ENCODE measurements at regions not wholly inside any gene's neighbourhood (a gene's known extent, or its start where the extent isn't known, plus 50 kb on each side); places are given as distances from the start of the nearest gene placed in this dataset.
"Not testable (repeated sequence)": the region's sequence is repeated elsewhere in the genome, so short reads cannot be mapped to it uniquely, and the experiment has no call there.

DNA sequence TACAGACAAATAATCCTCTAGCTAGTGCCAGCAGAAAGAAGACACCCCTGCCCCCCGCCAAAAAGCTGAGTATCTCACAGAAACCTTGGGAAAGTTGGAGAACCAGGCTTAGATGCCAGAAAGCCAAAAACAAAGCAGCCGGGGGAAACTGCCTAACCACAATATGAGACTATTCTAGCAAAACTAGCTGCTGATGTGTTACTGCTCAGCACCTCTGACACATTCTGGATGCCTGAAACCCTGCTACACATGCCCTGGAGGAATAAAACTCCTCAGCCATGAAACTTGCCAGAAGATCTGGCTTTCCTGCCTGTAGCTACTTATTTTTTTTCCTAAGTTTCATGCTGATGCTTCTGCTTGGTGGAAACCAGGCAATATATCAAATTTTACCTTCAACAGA lies 122.7 kb upstream of the GCFC2 start (continued):
- TF ChIP-seq FOXM1 (IDR thresholded peaks at IDR 0.05; ENCODE audit: low read depth) (no peak), TEAD4 (IDR thresholded peaks at IDR 0.05; ENCODE audit: borderline replicate concordance, insufficient read depth) (no peak)

DNA sequence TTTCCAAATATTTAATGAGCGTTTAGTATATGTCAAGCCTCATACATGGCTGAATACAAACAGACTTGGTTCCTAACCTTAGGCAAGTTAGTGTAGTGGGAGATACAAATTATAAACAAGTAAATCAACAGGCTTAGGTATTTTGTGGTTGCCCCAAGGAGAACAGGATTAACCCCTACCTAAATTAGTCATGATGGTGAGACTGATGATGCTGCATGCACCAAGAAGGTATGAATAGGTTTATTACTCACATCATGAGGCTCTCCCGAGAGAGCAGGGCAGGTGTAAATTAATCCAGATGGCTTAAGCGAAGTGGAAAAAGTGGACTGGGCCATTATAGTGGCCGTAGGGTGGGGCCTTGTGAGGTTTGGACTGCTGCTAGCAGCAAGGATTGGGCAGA lies 118.1 kb upstream of the GCFC2 start:
- Histone ChIP-seq H3K9me3 (peaks cover under 1% of the 10 kb centered on the region; the same call in 1 of the 2 replicates), H3K27ac (ENCODE audit: low read depth in 2 of 2, low read length in 1 of 2) (no peak overlapping the region), H3K27me3 (ENCODE audit: insufficient read depth) (no peaks in the 10 kb centered on the region), H2AFZ (ENCODE audit: low read depth) (no peak overlapping the region), H4K20me1 (ENCODE audit: insufficient read depth) (no peaks in the 10 kb centered on the region), H3K4me1 (ENCODE audit: control insufficient read depth in 1 of 2, insufficient read depth in 2 of 2, low read depth in 1 of 2, low read length in 1 of 2) (no peaks in the 10 kb centered on the region; a peak in 1 of 4 replicates), H3K79me2 (ENCODE audit: insufficient read depth) (no peaks in the 10 kb centered on the region), H3K9me2 (no peaks in the 10 kb centered on the region), H3K4me2 (no peak overlapping the region), H3F3A (replicated peaks; ENCODE audit: insufficient read depth) (no peaks in the 10 kb centered on the region), H3K9ac (no peak overlapping the region), H3K36me3 (replicated peaks in 1 of 2; ENCODE audit: control insufficient read depth in 1 of 2, insufficient read depth in 2 of 2, low read length in 1 of 2) (no peaks in the 10 kb centered on the region), H3K4me3 (ENCODE audit: low read depth in 2 of 2, low read length in 1 of 2) (no peak overlapping the region)
- DNase-seq: no peak
- CTCF ChIA-PET: no interaction called here
- TF ChIP-seq, protein P1, sequence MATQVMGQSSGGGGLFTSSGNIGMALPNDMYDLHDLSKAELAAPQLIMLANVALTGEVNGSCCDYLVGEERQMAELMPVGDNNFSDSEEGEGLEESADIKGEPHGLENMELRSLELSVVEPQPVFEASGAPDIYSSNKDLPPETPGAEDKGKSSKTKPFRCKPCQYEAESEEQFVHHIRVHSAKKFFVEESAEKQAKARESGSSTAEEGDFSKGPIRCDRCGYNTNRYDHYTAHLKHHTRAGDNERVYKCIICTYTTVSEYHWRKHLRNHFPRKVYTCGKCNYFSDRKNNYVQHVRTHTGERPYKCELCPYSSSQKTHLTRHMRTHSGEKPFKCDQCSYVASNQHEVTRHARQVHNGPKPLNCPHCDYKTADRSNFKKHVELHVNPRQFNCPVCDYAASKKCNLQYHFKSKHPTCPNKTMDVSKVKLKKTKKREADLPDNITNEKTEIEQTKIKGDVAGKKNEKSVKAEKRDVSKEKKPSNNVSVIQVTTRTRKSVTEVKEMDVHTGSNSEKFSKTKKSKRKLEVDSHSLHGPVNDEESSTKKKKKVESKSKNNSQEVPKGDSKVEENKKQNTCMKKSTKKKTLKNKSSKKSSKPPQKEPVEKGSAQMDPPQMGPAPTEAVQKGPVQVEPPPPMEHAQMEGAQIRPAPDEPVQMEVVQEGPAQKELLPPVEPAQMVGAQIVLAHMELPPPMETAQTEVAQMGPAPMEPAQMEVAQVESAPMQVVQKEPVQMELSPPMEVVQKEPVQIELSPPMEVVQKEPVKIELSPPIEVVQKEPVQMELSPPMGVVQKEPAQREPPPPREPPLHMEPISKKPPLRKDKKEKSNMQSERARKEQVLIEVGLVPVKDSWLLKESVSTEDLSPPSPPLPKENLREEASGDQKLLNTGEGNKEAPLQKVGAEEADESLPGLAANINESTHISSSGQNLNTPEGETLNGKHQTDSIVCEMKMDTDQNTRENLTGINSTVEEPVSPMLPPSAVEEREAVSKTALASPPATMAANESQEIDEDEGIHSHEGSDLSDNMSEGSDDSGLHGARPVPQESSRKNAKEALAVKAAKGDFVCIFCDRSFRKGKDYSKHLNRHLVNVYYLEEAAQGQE (IDR thresholded peaks at IDR 0.05; ENCODE audit: low read depth, low read length): no peak
- TF ChIP-seq GATA2 (CRISPR knock-in tag; IDR thresholded peaks at IDR 0.05): no peak
- no peak for TF ChIP-seq CHD2 (IDR thresholded peaks at IDR 0.05; ENCODE audit: low read length, partially characterized antibody)
- TF ChIP-seq MEF2A (IDR thresholded peaks at IDR 0.05; ENCODE audit: borderline replicate concordance, low read depth): no peak
- TF ChIP-seq POLR2AphosphoS5 (IDR thresholded peaks at IDR 0.05; ENCODE audit: low read depth, low read length): no peak
- TF ChIP-seq EP300 (IDR thresholded peaks at IDR 0.05; ENCODE audit: borderline replicate concordance in 1 of 2, low read depth in 1 of 2, low read length in 1 of 2): no peak
- TF ChIP-seq FOXM1 (IDR thresholded peaks at IDR 0.05; ENCODE audit: low read depth): no peak
- TF ChIP-seq TAF1 (IDR thresholded peaks at IDR 0.05; ENCODE audit: borderline replicate concordance, low read depth, low read length): no peak
- POLR2A ChIA-PET: no interaction called here
- 33% methylated on average over 4 of the region's 4 CpGs for WGBS (ENCODE audit: low lambda C conversion rate)

DNA sequence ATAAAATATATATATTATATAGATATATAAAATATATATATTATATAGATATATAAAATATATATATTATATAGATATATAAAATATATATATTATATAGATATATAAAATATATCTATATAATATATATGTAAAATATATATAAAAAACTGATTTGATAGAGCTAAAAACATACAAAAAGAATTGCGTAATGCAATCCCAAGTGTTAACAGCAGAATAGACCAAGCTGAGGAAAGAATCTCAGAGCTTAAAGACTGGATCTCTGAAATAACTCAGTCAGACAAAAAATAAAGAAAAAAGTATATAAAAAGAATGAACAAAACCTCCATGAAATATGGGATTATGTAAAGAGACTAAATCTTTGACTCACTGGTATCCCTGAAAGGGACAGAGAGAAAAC lies 112.8 kb upstream of the GCFC2 start:
- 95% methylated on average over 1 of the region's 1 CpG for WGBS (ENCODE audit: low lambda C conversion rate)
- H2AFZ ChIP-seq (ENCODE audit: low read depth); H3K9ac ChIP-seq; H3K9me2 ChIP-seq; DNase-seq; H3K27ac ChIP-seq (ENCODE audit: low read depth in 2 of 2, low read length in 1 of 2); H3F3A ChIP-seq (replicated peaks; ENCODE audit: insufficient read depth); POLR2A ChIA-PET; H3K4me2 ChIP-seq; H3K27me3 ChIP-seq (ENCODE audit: insufficient read depth); H3K79me2 ChIP-seq (ENCODE audit: insufficient read depth); H4K20me1 ChIP-seq (ENCODE audit: insufficient read depth); H3K4me3 ChIP-seq (ENCODE audit: low read depth in 2 of 2, low read length in 1 of 2); H3K36me3 ChIP-seq (replicated peaks in 1 of 2; ENCODE audit: control insufficient read depth in 1 of 2, insufficient read depth in 2 of 2, low read length in 1 of 2); H3K9me3 ChIP-seq; H3K4me1 ChIP-seq (ENCODE audit: control insufficient read depth in 1 of 2, insufficient read depth in 2 of 2, low read depth in 1 of 2, low read length in 1 of 2): not testable (repeated sequence)
- CTCF ChIA-PET: interaction anchor here (0.6 kb wide), 1 partner anchor 1161 kb away, joined by 3 read pairs; no protein-coding TSS in a partner anchor
